ENCODE measurements at regions not wholly inside any gene's neighbourhood (a gene's known extent, or its start where the extent isn't known, plus 50 kb on each side); places are given as distances from the start of the nearest gene placed in this dataset.

DNA sequence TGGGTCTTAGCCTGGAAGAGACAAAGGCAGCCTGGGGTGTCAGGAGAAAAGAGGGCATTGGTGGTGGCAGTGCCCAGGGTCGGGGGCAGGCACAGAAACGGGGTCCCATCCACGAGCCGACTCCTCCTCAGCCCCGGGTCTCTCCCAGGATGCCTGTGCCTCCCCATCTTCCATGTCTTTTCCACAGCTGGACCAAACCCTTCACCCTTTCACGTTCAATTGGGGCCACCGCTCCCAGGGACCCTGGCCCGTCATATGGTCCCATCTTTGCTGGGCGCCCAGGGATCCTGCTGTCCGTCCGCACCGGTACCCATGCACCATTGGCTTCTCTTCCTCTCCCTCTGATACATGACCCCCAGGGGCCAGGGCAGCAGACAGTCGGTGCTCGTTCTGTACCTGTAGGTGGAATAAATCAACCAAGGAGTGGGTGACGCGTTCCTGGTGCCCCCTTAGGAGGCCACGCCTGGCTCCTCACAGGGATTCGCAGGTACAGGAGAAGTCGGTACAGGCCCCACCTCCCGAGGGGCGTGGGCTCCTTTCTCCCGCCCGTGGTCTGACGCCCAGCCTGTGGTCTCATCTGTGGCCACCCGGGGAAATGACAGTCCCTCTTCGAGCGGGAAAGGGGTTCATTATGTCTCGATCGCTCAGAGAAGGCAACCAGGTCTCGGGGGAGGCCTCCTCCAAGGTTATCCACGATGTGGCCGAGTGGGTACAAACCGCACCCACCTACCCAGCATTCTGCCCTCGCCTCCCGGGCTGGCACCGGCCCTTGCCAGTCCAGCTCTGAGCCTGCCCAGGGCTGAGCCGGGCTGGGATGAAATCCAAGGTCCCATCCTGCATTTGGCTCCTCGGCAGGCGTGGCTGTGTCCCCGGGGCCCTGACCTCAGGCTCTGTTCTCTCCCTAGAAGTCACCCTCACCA is 1493.6 kb downstream of the BRD1 start:
- Mint-ChIP-seq H3K27ac (no peak overlapping the region), H3K4me3 (no peak overlapping the region), H3K36me3 (ENCODE audit: low read depth) (no peaks in the 10 kb centered on the region), H3K9me3 (peaks cover 4% of the 10 kb centered on the region), H3K4me1 (ENCODE audit: low read depth) (no peaks in the 10 kb centered on the region), H3K27me3 (ENCODE audit: low read depth) (peaks cover 3% of the 10 kb centered on the region)
- intact Hi-C loops (cut with micrococcal nuclease), result no loop called here
- CTCF ChIA-PET, result no interaction called here
- DNase-seq, result no peak

- Mint-ChIP-seq H3K27me3 (ENCODE audit: low read depth) (peaks cover 4% of the 10 kb centered on the region), H3K4me1 (ENCODE audit: low read depth) (no peaks in the 10 kb centered on the region), H3K9me3 (peaks cover 4% of the 10 kb centered on the region), H3K27ac (no peak overlapping the region), H3K36me3 (ENCODE audit: low read depth) (no peaks in the 10 kb centered on the region), H3K4me3 (no peak overlapping the region)
- no peak for DNase-seq
- CTCF ChIA-PET, result no interaction called here
- intact Hi-C loops (cut with micrococcal nuclease), result no loop called here
Measured at GRCh38 chr22:48333323-48333763, 1494.3 kb downstream of the BRD1 start.

GRCh38 chr22:48332438-48333322 is 1495.0 kb downstream of the BRD1 start:
- intact Hi-C loops (cut with micrococcal nuclease), result no loop called here
- H3K4me3 Mint-ChIP-seq, result no peak overlapping the region
- CTCF ChIA-PET, result no interaction called here
- H3K27ac Mint-ChIP-seq, result no peak overlapping the region
- H3K36me3 Mint-ChIP-seq (ENCODE audit: low read depth), result no peaks in the 10 kb centered on the region
- DNase-seq, result no peak
- H3K9me3 Mint-ChIP-seq, result peaks cover 4% of the 10 kb centered on the region
- no peaks in the 10 kb centered on the region for H3K4me1 Mint-ChIP-seq (ENCODE audit: low read depth)
- peaks cover 2% of the 10 kb centered on the region for H3K27me3 Mint-ChIP-seq (ENCODE audit: low read depth)

- H3K9me3 Mint-ChIP-seq, result peaks cover 4% of the 10 kb centered on the region
- peaks cover 2% of the 10 kb centered on the region for H3K27me3 Mint-ChIP-seq (ENCODE audit: low read depth)
- no peaks in the 10 kb centered on the region for H3K4me1 Mint-ChIP-seq (ENCODE audit: low read depth)
- intact Hi-C loops (cut with micrococcal nuclease), result no loop called here
- H3K36me3 Mint-ChIP-seq (ENCODE audit: low read depth), result no peaks in the 10 kb centered on the region
- no peak overlapping the region for H3K4me3 Mint-ChIP-seq
- CTCF ChIA-PET, result no interaction called here
- no peak for DNase-seq
- no peak overlapping the region for H3K27ac Mint-ChIP-seq
Measured at GRCh38 chr22:48331691-48332220, 1495.9 kb downstream of the BRD1 start.

DNA sequence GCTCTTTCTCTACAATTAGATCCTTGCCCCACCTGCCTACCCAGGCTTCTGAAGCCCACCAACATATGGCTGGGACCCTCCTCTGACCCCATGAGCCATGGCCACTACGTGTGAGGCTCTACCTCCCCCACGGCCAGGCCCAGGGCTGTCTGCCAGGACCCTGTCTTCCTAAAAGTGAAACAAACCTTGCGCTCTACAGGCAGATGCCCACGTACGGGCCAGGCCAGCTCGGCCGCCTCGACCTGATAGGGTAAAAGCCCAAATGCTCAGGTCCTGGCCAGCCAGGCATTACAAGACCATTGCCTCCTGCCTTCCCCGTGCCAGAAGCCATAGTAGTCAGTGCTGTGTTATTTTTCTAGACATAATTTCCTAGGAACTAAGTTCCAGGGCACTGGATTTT is 1496.4 kb downstream of the BRD1 start:
- no peak overlapping the region for H3K27ac Mint-ChIP-seq
- no peaks in the 10 kb centered on the region for H3K4me1 Mint-ChIP-seq (ENCODE audit: low read depth)
- CTCF ChIA-PET, result no interaction called here
- H3K9me3 Mint-ChIP-seq, result peaks cover 4% of the 10 kb centered on the region
- H3K27me3 Mint-ChIP-seq (ENCODE audit: low read depth), result peaks cover 2% of the 10 kb centered on the region
- no peak for DNase-seq
- H3K4me3 Mint-ChIP-seq, result no peak overlapping the region
- H3K36me3 Mint-ChIP-seq (ENCODE audit: low read depth), result no peaks in the 10 kb centered on the region
- intact Hi-C loops (cut with micrococcal nuclease), result no loop called here

GRCh38 chr22:48327721-48328120 is 1500.0 kb downstream of the BRD1 start:
- intact Hi-C loops (cut with micrococcal nuclease), result no loop called here
- Mint-ChIP-seq H3K4me3 (no peak overlapping the region), H3K9me3 (peaks cover 7% of the 10 kb centered on the region), H3K4me1 (ENCODE audit: low read depth) (no peaks in the 10 kb centered on the region), H3K27ac (no peak overlapping the region), H3K36me3 (ENCODE audit: low read depth) (no peaks in the 10 kb centered on the region), H3K27me3 (ENCODE audit: low read depth) (peaks cover 2% of the 10 kb centered on the region)
- DNase-seq, result no peak
- CTCF ChIA-PET, result no interaction called here

DNA sequence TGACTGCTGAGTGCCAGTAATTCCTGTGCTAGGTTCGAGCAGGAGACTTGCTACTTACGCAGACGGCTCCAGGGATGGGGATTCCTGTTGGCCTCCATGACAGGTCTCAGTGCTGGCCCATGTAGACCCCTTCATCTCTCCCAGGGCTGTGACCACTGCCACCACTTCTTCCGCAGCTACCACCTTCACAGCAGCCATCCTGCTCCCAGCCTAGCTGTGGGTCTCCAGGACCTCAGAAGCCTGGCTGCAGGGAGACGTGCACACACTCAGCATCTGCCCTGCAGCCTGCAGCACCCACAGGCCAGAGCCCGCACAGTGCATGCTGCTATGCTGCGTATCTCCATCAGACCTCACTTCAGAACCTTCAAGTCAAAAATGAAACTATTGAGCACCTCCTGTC is 1503.9 kb downstream of the BRD1 start:
- CTCF ChIA-PET, result no interaction called here
- no peaks in the 10 kb centered on the region for H3K36me3 Mint-ChIP-seq (ENCODE audit: low read depth)
- H3K27ac Mint-ChIP-seq, result no peak overlapping the region
- H3K4me1 Mint-ChIP-seq (ENCODE audit: low read depth), result no peaks in the 10 kb centered on the region
- H3K9me3 Mint-ChIP-seq, result peaks cover 3% of the 10 kb centered on the region
- DNase-seq, result no peak
- intact Hi-C loops (cut with micrococcal nuclease), result no loop called here
- peaks cover 5% of the 10 kb centered on the region for H3K27me3 Mint-ChIP-seq (ENCODE audit: low read depth)
- no peak overlapping the region for H3K4me3 Mint-ChIP-seq

DNA sequence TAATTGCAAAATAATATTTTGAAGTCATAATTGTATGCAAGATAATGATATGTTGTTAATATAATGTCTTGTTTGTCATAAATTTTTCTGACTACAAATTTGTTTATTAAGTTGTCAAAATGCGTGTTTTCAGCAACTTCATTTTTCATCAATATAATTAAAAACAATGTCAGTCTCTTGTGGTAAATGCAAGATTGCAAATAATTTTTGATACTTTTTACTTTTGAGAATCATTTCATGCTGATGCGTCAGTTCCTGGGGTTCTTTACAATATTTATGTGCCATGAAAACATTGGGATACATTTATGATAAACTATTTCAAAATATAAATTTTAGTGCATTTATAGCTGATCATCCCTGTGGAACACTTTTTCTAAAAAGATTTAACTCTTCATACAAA is 1504.8 kb downstream of the BRD1 start:
- Mint-ChIP-seq H3K9me3 (peaks cover 3% of the 10 kb centered on the region), H3K36me3 (ENCODE audit: low read depth) (no peaks in the 10 kb centered on the region), H3K27me3 (ENCODE audit: low read depth) (peaks cover 3% of the 10 kb centered on the region), H3K4me1 (ENCODE audit: low read depth) (no peaks in the 10 kb centered on the region), H3K27ac (no peak overlapping the region), H3K4me3 (no peak overlapping the region)
- intact Hi-C loops (cut with micrococcal nuclease), result no loop called here
- DNase-seq, result no peak
- CTCF ChIA-PET, result no interaction called here

- Mint-ChIP-seq H3K27ac (no peak overlapping the region), H3K36me3 (ENCODE audit: low read depth) (no peaks in the 10 kb centered on the region), H3K4me3 (no peak overlapping the region), H3K9me3 (peaks cover 3% of the 10 kb centered on the region), H3K4me1 (ENCODE audit: low read depth) (no peaks in the 10 kb centered on the region), H3K27me3 (ENCODE audit: low read depth) (peaks cover 3% of the 10 kb centered on the region)
- CTCF ChIA-PET, result no interaction called here
- no peak for DNase-seq
- intact Hi-C loops (cut with micrococcal nuclease), result no loop called here
Measured at GRCh38 chr22:48321986-48322545, 1505.6 kb downstream of the BRD1 start.

DNA sequence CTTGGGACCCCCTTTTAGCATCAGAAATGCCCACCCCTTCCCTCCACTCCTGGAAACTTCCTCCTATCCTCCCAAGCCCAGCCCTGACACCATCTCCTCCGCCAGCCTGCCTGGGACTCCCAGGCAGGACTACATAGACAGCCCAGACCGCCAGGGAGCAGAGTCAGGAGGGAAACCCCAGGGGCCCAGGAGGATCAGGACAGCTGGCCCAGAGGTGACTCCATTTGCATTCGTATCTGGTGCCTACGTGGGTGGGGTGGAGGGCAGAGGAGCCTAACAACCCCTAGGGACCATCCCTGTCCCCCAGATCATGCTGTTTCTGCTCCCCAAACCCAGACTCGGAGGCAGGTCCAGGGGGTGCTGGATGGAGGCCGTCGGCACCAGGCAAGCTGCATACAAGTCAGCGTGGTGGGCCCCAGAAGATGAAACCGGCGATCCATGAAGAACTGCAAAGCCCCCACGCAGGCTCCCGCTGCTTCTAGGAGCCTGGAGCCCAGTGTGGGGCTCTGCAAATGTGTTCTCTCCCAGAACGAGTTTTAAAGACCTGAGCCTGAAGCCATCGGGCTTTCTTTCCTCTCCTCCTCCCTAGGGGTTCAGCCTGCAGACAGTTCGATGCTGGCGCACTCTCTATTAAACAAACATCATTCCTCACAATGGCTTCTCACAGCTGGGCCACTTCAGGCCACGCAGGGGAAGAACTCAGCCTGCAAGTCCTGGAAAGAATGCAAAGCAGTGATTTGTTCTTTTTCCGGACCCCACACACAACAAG is 1506.8 kb downstream of the BRD1 start:
- H3K4me1 Mint-ChIP-seq (ENCODE audit: low read depth), result no peaks in the 10 kb centered on the region
- no peaks in the 10 kb centered on the region for H3K36me3 Mint-ChIP-seq (ENCODE audit: low read depth)
- peaks cover 3% of the 10 kb centered on the region for H3K27me3 Mint-ChIP-seq (ENCODE audit: low read depth)
- intact Hi-C loops (cut with micrococcal nuclease), result no loop called here
- no peak overlapping the region for H3K4me3 Mint-ChIP-seq
- DNase-seq, result no peak
- H3K9me3 Mint-ChIP-seq, result peaks cover 3% of the 10 kb centered on the region
- CTCF ChIA-PET, result no interaction called here
- no peak overlapping the region for H3K27ac Mint-ChIP-seq

- CTCF ChIA-PET, result no interaction called here
- peaks cover 3% of the 10 kb centered on the region for H3K27me3 Mint-ChIP-seq (ENCODE audit: low read depth)
Measured at GRCh38 chr22:48320048-48320682, 1507.5 kb downstream of the BRD1 start.

More at GRCh38 chr22:48320048-48320682, 1507.5 kb downstream of the BRD1 start:
- H3K9me3 Mint-ChIP-seq, result peaks cover 3% of the 10 kb centered on the region
- intact Hi-C loops (cut with micrococcal nuclease), result no loop called here
- no peaks in the 10 kb centered on the region for H3K4me1 Mint-ChIP-seq (ENCODE audit: low read depth)
- no peak for DNase-seq
- no peaks in the 10 kb centered on the region for H3K36me3 Mint-ChIP-seq (ENCODE audit: low read depth)
- H3K27ac Mint-ChIP-seq, result no peak overlapping the region
- no peak overlapping the region for H3K4me3 Mint-ChIP-seq

Measured in activated naive CD4-positive, alpha-beta T cell treated with anti-CD3 and anti-CD28 coated beads for 36 hours (primary cell).